Loucy (cell line): ENCODE measurements at regions not wholly inside any gene's neighbourhood (a gene's known extent, or its start where the extent isn't known, plus 50 kb on each side); places are given as distances from the start of the nearest gene placed in this dataset.

Experiments
- H2AFZ ChIP-seq: fragments of 200-600 bp; sonication (generic); 2 replicates; pipeline ENCODE4 v1.6.0; 2016; ENCODE audit warnings: antibody characterized with exemption, mild to moderate bottlenecking, low read length, moderate library complexity
- H3F3A ChIP-seq: fragments of 200-600 bp; 2 replicates; pipeline ENCODE4 v1.6.0; 2016; ENCODE audit warnings: antibody characterized with exemption, low read depth, mild to moderate bottlenecking
- H3K27me3 ChIP-seq: fragments of 200-600 bp; sonication (generic); 2 replicates; pipeline ENCODE4 v1.6.1; 2014; ENCODE audit warnings: low read length, mild to moderate bottlenecking; ENCODE audit not compliant: insufficient read depth, poor library complexity, severe bottlenecking
- H3K36me3 ChIP-seq: fragments of 200-600 bp; sonication (generic); 2 replicates; pipeline ENCODE4 v1.6.1; 2016; ENCODE audit warnings: low read length; ENCODE audit not compliant: insufficient read depth
- H3K4me1 ChIP-seq: fragments of 200-600 bp; sonication (generic); 2 replicates; pipeline ENCODE4 v1.5.1; 2014; ENCODE audit warnings: low read length, mild to moderate bottlenecking; ENCODE audit not compliant: insufficient read depth, poor library complexity, severe bottlenecking
- H3K4me2 ChIP-seq: fragments of 200-600 bp; sonication (generic); 2 replicates; pipeline ENCODE4 v1.6.0; 2014; ENCODE audit warnings: antibody characterized with exemption, low read length, low read depth, mild to moderate bottlenecking; ENCODE audit not compliant: poor library complexity, severe bottlenecking
- H3K4me3 ChIP-seq: fragments of 200-600 bp; sonication (generic); 2 replicates; pipeline ENCODE4 v1.5.1; 2014; ENCODE audit warnings: low read length, mild to moderate bottlenecking, mixed read lengths; ENCODE audit not compliant: poor library complexity, severe bottlenecking
- H3K79me2 ChIP-seq: fragments of 200-600 bp; sonication (generic); 2 replicates; pipeline ENCODE4 v1.6.1; 2014; ENCODE audit warnings: low read length; ENCODE audit not compliant: insufficient read depth
- H3K9ac ChIP-seq: fragments of 200-600 bp; sonication (generic); 2 replicates; pipeline ENCODE4 v1.6.0; 2014; ENCODE audit warnings: mild to moderate bottlenecking, low read depth, low read length, moderate library complexity; ENCODE audit not compliant: poor library complexity, severe bottlenecking
- H3K9me2 ChIP-seq: fragments of 200-600 bp; sonication (generic); replicated peaks from 2 replicates; pipeline ENCODE4 v1.6.1; 2016; ENCODE audit warnings: low read depth, low read length, mixed read lengths
- H3K9me3 ChIP-seq: fragments of 200-600 bp; sonication (generic); 2 replicates; pipeline ENCODE4 v1.6.1; 2014; ENCODE audit warnings: mild to moderate bottlenecking, antibody characterized with exemption, low read length, low read depth; ENCODE audit not compliant: insufficient read depth
- H4K20me1 ChIP-seq: fragments of 200-600 bp; sonication (generic); 2 replicates; pipeline ENCODE4 v1.6.0; 2014; ENCODE audit warnings: antibody characterized with exemption, low read length, mild to moderate bottlenecking; ENCODE audit not compliant: insufficient read depth, poor library complexity, severe bottlenecking
- EZH2phosphoT487 ChIP-seq: fragments of 200-600 bp; IDR thresholded peaks from 2 replicates; pipeline ENCODE4 v1.6.1; 2018; ENCODE audit warnings: antibody characterized with exemption, mild to moderate bottlenecking, moderate library complexity, borderline replicate concordance
- TF ChIP-seq, protein P1 (sequence below): fragments of 200-600 bp; sonication (generic); conservative IDR thresholded peaks from 2 replicates; pipeline ENCODE4 v1.5.1; 2014; ENCODE audit warnings: mild to moderate bottlenecking, antibody characterized with exemption, low read length

DNA sequence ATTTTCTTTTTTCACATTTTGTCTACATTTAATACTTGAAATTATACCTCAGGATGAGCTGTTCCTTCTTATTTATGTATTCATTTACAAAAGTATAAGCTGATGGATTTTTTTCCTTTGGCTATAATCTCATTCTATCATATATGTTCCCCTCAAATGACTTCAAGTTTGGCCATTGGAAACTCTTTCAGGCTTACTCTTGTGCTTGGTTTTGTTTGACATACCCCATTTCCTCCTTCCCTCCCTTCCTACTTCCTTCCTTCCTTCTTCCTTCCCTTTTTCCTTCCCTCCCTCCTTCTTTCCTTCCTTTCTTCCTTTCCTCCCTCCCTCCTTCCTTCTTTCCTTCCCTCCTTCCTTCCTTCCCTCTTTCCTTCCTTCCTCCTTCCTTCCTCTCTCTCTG, 697.1 kb upstream of the ARPP21 start:
- no peak overlapping the region for H3K4me3 ChIP-seq
- no peaks in the 10 kb centered on the region for H4K20me1 ChIP-seq
- no peak overlapping the region for H2AFZ ChIP-seq
- no peak overlapping the region for H3K4me2 ChIP-seq
- no peaks in the 10 kb centered on the region for H3K36me3 ChIP-seq
- H3K79me2 ChIP-seq, result no peaks in the 10 kb centered on the region
- H3K4me1 ChIP-seq, result no peaks in the 10 kb centered on the region
- H3K9ac ChIP-seq, result no peak overlapping the region
- TF ChIP-seq, protein P1, sequence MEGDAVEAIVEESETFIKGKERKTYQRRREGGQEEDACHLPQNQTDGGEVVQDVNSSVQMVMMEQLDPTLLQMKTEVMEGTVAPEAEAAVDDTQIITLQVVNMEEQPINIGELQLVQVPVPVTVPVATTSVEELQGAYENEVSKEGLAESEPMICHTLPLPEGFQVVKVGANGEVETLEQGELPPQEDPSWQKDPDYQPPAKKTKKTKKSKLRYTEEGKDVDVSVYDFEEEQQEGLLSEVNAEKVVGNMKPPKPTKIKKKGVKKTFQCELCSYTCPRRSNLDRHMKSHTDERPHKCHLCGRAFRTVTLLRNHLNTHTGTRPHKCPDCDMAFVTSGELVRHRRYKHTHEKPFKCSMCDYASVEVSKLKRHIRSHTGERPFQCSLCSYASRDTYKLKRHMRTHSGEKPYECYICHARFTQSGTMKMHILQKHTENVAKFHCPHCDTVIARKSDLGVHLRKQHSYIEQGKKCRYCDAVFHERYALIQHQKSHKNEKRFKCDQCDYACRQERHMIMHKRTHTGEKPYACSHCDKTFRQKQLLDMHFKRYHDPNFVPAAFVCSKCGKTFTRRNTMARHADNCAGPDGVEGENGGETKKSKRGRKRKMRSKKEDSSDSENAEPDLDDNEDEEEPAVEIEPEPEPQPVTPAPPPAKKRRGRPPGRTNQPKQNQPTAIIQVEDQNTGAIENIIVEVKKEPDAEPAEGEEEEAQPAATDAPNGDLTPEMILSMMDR, result no peak
- no peak for TF ChIP-seq EZH2phosphoT487
- no peaks in the 10 kb centered on the region for H3K9me3 ChIP-seq
- no peaks in the 10 kb centered on the region for H3K9me2 ChIP-seq
- H3F3A ChIP-seq, result no peaks in the 10 kb centered on the region
- no peaks in the 10 kb centered on the region for H3K27me3 ChIP-seq

DNA sequence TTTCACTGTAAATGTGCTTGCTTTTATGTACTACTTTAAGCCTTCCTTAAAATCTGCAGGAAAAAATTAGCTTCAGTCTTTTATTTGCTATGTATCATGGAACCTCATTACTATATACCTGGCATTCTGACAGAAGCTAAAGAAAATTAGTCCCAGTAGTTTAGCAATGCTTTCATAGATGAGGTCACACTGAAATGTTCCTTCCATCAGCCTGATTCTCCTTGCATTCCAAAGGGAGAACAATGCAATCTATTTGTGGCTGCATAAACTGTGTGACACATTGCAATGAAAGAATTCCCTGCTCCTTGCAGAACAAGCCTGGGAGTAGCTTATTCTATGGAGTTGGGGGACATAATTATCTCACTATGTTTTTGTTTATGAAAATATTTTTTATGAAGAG, 691.5 kb upstream of the ARPP21 start:
- Histone ChIP-seq H2AFZ (no peak overlapping the region), H3K4me2 (no peak overlapping the region), H3K36me3 (no peaks in the 10 kb centered on the region), H3K4me3 (no peak overlapping the region), H3K4me1 (no peaks in the 10 kb centered on the region), H3F3A (no peaks in the 10 kb centered on the region), H4K20me1 (no peaks in the 10 kb centered on the region), H3K79me2 (no peaks in the 10 kb centered on the region), H3K9me3 (no peaks in the 10 kb centered on the region), H3K9me2 (no peaks in the 10 kb centered on the region), H3K27me3 (no peaks in the 10 kb centered on the region), H3K9ac (no peak overlapping the region)
- no peak for TF ChIP-seq EZH2phosphoT487
- TF ChIP-seq, protein P1, result no peak

DNA sequence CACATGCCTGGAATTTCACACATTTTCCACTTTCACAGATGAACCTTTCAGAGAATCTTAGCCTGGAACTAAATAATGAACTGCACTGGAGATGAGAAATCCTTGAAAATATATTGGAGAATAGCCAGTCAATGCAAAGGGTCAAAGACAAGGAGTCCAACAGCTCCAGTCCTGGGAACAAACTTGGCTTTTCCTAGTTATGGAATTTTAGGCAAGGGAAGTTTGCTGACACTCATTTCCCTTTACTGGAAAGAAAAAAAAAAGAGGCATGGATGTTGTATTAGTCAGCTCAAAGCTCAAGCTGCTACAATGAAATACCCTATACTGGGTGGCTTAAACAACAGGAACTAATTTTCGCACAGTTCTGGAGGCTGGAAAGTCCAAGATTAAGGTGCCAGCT, 690.8 kb upstream of the ARPP21 start:
- no peak overlapping the region for H3K4me3 ChIP-seq
- no peaks in the 10 kb centered on the region for H3K4me1 ChIP-seq
- no peak for TF ChIP-seq EZH2phosphoT487
- TF ChIP-seq, protein P1, result no peak
- no peaks in the 10 kb centered on the region for H4K20me1 ChIP-seq
- no peaks in the 10 kb centered on the region for H3K79me2 ChIP-seq
- no peak overlapping the region for H3K9ac ChIP-seq
- H3K4me2 ChIP-seq, result no peak overlapping the region
- no peaks in the 10 kb centered on the region for H3K36me3 ChIP-seq
- no peaks in the 10 kb centered on the region for H3K9me3 ChIP-seq
- H3K27me3 ChIP-seq, result no peaks in the 10 kb centered on the region
- H3F3A ChIP-seq, result no peaks in the 10 kb centered on the region
- no peak overlapping the region for H2AFZ ChIP-seq
- no peaks in the 10 kb centered on the region for H3K9me2 ChIP-seq
